HG02970 (cell line): ENCODE measurements at regions not wholly inside any gene's neighbourhood (a gene's known extent, or its start where the extent isn't known, plus 50 kb on each side); places are given as distances from the start of the nearest gene placed in this dataset.

ENCODE experiments used
- ATAC-seq: cut with Tn5 transposase; IDR thresholded peaks from one replicate; pipeline ENCODE4 v1.9.1; 2021; ENCODE audit warnings: mild to moderate bottlenecking, moderate library complexity, moderate number of reproducible peaks; ENCODE audit not compliant: unreplicated experiment, low FRiP score

DNA sequence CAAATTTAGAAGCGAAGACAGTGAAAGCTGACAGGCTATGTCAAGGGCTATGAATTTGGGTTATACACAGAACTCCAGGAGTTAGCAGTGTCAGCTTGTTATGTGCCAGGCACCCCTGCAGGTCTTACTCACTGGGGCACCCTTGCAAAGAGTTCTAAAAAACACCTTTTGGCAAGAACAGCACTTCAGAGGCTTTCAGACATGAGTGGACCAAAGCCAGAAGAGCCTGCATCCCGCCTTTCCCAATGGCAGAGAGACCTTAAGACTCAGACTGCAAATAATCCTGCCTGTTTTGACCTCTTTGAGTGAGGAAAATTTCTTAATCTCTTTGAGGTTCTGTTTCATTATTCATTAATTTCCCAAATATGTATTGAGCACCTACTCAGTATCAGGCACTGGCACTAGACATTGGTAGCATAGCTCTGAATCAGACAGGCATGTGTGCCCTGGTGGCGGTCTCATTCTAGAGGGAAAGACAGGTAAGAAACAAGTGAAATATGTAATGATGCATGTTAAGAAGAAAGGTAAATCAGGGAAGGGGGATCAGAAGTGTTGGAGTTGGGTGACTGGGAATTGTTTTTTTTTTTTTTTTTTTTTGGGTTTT, 280.0 kb downstream of the KBTBD8 start:
- ATAC-seq, result no peak

DNA sequence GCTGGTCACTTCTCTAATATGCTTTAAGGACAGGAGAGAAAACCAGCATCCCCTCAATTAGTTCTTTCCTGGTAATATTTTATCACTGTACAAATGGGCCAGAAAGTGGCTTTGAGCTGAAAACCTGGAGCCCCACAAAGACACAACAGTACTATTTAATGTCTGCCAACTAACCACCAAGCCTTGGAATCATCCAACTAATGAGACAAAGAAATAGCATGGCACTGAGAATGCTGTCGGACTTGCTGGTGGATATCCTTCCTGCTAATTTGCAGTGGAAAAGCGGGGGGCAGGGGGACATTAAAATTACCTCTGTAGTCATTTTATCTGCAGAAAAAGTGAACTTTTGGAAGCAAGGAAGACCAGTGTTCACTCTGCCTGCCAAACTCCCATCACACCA, 288.5 kb downstream of the KBTBD8 start:
- ATAC-seq, result no peak

DNA sequence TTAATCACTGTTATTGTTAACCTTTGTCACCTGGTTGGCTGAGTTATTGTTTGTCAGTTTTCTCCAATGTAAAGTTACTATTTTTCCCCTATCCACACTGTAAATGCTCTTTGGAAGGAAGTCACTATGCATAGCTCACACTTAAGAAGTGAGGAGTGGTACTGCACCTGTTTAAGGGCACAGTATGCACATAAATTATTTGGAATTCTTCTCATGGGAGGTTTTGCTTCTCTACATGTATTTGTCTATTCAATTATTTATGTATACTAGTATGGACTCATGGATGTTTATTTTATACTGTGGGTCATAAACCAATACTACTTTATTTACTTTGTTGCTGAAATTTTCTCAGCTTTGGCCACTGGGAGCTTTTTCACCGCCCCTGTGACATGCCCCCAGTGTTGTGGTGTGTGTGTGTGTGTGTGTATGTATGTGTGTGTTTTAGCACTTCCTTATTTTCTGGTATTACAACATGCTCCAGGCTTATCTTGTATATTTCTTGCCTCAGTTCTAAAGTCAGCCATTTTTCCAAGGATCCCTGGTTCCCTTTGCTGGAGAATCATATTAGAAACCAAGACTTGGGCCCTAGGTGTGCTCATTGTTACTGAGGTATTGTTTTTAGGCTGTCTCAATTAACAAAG, 290.5 kb downstream of the KBTBD8 start:
- no peak for ATAC-seq

DNA sequence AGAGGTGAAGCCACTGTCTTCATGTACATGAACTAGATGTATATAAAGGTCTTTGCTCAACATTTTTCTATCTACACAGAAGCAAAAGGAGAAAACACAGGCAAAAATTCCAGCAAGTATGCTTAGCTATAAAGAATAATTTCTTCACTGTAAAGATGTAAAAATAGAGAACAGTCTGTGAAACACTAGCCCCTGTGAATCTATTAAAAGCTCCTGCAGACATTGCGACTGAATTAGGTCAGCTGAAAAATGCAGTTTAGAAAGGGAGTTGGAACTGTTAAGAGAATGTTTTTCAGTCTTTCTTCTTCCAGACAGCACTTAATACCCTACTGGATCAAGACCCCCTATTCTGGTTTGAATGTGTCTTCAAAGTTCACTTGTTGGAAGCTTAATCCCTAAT, 291.5 kb downstream of the KBTBD8 start:
- no peak for ATAC-seq

DNA sequence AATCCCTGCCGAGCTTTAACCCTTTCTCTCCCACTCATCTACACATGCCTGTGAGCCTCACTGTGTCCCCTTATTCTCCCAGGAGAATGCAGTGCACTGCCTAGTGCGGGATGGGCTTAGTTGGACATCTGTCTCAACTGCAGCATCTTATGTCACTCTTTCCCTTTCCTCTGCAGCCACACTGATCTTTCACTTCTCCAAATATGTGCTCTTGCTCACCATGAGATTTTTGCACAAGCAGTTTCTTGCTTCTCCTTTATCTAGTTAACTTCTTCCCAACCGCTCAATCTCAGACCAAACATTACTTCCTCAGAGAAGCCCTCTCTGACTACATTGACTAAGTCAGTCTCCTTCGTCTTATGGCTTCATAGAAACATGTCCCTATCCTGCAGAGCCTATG, 292.3 kb downstream of the KBTBD8 start:
- no peak for ATAC-seq

DNA sequence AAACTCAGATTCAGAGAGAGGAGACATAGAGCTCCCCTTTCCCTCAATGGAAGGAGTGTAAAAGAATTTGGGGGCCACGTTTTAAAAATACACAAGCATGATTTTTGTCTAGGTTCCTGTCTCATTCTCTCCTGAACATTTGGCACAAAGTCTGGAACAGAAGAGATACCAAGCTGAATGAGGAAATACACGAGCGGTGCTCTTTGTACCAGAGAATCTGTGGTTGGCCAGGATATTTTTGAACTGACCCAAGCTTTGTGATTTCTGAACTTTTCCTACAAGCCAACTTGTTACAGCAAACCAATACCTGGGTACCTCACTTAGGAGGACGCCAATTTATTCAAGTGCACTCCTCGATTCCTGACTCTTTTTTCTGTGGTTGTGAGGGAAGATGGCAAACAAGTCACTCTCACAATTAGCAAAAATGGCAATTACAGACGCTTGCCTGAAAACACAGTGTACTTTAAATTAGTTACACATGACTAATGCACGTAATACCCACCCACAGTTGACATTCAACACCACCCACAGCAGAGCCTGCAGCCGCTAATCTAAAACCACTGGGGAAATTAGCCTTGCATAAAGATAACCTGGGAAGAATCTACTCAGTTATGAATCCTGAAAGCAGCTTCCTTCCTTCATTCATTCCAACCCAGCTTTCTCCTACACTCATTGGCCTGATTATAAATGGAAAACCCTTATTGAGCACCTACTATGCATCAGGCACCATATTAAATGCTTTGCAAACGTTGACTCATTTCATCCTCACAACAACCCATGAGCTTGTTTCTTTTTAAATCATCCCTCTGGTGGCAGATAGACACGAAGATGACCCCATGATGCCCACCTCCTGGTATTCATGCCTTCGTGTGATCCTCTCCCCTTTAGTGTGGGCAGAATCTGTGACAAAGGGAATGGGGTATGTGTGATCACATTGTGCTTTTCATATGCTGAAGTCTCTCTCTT, 293.5 kb downstream of the KBTBD8 start:
- ATAC-seq, result no peak

DNA sequence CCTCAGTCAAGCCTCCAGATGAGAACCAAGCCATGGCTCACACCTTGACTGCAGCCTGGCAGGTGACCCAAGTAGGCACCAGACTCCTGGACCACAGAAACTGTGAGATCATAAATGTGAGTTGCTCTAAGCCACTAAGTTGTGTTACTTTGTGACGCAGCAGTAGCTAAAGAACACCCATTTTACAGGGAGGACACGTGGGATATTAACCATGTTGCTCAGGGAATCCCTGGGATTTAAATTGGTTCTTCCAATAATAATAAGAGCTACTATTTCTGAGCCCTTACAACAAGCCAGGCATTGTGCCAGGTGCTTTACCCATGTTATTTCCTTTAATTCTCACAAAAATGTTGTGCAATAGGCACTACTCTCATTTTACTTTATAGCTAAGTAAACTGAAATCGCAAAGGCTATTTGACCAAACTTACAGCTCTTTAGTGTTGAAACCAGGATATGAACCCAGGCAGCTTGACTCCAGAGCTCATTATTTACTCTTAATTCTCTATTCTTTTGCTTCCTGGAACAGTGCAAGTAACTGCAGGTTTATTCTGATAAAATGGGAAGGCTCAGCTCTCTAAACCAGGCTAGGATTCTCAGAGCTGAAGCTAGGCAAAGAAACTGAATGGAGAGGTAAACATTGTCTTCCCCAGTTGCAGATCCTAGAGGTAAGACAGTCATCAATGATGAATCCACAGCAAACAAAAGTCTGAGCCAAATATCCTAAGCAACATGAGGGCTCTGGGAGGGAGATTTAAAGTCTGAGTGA, 294.4 kb downstream of the KBTBD8 start:
- no peak for ATAC-seq

DNA sequence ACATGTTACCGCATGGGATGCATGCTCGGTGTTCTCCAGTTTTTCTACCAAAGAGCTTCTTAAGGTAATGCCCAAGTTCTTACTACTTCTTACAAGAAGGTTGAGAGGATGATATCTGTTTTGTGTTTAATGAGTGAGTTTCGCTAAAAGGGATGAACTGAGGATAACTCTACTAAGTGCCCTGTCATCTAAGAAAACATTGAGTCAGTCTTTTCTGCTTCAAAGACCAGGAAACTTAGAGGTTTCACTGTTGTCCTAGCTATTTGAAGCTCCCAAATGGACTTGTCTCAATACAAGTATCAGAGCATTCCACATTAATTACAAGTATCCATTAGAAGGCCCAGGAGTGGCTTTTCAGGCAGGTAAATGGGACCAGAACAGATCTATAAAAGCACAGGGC, 296.2 kb downstream of the KBTBD8 start:
- no peak for ATAC-seq

DNA sequence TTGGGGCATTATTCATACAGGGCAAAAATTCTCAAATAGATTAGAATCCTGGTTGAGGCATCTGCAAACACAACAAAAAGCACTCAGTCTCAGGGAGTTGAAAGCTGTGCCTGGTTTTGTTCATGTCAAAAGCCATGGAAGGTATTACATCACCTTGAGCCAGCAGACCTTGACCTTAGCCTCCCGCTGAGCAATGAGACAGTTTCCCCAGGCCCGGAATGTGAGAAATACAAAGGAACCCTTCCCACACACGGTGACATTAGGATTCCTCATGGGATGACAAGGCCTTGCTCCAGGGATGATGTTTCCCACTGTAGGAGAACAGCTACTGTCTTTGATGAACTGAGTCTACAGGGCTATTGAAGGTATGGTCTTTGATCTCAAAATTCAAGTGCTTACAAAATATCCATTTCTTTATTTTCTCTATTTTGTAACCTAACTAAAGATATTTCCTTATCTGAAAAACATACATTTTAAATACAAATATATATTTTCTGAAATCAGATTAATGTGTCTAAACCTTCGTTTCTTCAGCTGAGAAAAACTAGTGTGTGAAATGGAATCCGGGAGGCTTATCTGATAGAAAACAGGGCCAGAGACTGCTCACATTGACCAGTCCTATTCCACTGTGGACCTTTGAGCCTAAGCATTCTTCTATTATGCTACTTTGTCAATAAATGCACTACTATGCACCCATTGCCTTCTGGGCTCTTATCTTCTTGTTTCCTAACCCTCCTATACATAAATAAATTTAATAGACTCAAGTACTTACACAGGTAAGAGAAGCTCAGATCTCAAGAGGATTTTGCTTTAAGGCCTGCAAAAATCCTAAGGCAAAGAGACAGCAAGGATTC, 298.2 kb downstream of the KBTBD8 start:
- no peak for ATAC-seq

DNA sequence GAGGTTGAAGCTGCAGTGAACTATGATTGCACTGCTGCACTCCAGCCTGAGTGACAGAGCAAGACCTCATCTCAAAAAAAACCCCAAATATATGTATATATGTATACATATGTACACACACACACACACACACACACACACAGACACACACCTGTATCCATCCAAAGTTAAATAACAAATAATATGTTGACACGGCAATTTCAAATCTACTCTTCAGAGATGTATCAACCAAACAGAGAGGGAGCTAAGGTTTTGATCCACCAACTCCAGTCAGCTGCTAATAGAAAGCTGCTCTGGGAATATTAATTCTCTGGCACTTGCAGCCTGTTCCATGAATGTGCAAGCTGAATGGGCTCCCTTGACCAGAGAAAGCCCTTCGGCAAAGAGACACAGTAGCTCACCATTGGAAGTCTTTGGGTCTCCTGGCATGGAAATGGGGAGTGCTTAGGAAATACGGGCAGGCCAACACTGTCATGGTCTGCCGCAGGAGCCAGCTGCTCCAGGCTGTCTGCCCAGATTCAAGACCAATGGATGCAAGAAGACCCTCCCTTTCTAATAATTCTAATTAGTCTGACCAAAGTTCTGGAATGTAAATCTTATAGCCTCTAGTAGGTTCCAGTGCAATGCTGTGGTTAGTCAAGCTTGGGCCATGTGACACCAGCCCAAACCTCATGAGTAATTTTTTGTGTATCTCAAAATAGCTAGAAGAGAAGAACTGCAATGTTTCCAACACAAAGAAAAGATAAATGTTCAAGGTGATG, 299.8 kb downstream of the KBTBD8 start:
- no peak for ATAC-seq

DNA sequence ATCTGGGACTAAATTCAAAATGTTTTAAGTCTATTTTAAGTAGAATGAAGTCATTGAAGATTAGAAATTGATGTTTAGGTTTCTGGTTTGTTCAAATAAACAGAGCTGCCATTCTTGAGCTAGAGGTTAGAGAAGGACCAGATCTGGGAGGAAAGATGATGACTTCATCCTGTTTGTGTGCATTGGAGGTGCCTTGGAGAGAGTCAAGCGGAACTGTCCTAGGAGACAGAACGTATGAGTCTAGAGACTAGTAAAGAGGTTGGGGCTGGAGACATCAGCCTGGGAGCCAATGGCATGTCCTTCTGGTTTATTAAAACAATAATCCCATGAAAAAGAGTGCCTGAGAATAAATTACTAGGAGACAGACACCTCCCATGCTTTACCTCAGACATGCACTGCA, 303.4 kb downstream of the KBTBD8 start:
- no peak for ATAC-seq

DNA sequence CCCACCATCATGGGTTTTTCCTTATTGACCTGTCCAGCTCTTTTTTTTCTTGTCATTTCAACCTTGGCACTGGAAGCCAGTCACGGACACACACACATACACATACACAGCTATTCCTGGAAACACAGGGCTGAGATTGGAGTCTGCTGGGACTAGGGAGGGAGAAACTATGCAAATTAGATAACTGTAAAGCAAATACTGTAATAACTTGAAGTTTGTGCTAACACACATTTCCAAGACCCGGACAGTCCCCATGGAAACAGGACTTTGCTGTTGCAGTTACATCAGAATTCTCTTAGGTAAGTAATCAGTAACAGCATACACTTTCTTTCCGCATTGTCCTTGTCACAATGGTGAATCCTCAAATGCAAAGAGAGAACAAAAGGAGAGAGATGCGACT, 304.4 kb downstream of the KBTBD8 start:
- no peak for ATAC-seq

DNA sequence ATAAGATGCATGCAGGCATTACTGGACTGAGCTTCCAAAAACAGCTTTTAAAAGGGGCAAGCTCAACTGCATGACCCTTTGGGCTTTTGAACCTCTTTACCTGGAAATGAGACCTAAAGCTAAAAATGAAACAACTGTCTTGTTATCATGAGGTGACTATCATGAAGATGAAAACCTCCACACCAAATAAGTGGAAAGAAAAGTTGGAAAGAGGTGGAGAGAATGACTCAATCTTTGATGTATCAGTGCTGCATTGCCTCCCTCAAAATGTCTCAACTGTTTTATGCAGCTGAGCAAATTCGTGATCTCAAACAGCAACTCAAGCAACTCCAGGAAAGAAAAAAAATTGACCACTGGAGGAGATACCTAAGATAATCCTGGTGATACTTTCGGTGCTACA, 307.1 kb downstream of the KBTBD8 start:
- ATAC-seq, result no peak

DNA sequence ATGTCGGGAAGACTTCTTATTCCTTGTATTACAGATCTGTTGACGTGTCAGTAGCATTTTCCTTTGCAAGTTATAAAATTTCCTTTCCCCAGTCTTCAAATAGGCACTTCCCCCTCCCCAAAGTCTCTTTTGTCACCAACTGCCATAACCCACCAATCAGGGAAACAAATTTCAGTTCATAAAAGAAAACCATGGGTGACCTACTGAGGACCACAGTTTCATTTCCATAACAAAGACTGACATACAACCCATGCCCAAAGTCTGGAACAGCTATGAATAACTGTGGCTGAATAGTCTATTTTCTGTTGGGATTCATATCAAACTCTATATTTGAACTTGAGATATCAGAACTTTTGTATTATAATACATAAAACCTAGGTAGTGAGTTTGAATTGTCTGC, 307.8 kb downstream of the KBTBD8 start:
- ATAC-seq, result no peak

DNA sequence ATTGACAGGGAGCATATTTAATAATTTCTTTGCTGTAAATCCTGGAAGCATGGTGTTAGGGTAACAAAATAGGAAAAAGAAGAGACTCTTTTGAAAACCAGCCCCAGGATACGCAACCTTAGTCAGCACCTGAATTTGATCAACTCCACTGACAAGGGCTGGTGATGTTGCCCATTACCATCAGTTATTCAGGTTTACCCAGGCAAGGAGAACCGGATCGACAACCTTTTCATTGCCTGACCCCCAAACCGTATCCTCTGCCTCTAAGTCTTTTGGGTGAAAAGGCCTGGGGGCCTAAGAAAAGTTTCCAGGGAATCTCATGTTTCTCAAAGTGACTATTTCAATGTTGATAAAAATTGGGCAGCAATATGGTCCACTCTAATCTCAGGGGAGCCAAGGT, 313.3 kb downstream of the KBTBD8 start:
- ATAC-seq, result no peak

DNA sequence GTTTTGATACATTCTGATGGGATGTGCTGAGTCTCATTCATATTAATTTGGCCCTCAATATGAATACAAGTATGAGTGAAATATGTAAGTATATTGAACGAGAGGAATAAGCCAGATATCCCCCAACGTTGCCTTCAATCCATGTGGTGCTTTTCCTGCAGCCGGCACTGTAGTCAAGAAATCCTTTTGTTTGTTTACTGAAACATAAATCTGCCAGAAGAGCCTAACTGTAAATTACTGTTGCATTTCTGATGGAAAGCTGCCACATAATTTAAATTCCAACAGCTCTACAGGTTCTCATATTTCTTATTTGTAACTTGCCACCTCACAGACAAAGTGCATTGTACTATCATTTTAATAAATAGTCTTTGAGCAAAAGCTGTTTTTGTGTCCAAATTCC, 314.0 kb downstream of the KBTBD8 start:
- no peak for ATAC-seq

DNA sequence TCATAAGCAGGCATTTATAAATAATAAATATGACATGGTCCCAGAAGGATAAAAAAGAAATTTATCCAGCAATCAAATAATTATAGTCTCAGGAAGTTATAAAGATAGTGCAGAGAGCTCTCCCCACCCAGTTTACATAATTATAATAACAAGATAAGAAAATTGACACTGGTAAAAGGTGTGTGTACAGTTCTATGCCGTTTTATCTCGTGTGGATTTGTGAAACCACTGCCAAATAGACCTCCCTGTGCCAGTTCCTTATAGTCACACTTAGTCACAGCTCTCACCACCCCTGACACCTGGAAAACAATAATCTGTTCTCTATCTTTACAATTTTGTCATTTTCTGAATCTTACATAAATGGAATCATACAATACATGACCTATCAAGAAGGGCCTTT, 320.1 kb downstream of the KBTBD8 start:
- ATAC-seq, result no peak

DNA sequence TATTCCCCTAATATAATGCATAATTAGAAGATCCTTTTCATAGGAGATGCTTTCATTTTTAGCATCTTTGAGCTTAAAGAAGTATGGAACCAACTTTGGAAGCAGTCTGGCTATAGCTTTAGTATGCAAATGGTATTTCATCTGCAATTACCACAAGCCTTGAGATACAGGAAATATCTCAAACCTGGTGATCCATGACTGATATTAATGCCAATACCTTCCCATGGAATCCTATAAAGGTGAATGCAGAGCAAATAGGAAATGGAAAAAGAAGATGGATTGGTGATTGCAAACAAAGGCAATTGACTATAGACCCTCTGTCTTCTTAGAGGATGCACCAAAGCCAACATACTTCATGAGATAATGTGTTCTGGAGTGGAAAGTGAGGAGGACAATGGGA, 326.4 kb downstream of the KBTBD8 start:
- ATAC-seq, result no peak
